ENCODE measurements at regions not wholly inside any gene's neighbourhood (a gene's known extent, or its start where the extent isn't known, plus 50 kb on each side); places are given as distances from the start of the nearest gene placed in this dataset.

DNA sequence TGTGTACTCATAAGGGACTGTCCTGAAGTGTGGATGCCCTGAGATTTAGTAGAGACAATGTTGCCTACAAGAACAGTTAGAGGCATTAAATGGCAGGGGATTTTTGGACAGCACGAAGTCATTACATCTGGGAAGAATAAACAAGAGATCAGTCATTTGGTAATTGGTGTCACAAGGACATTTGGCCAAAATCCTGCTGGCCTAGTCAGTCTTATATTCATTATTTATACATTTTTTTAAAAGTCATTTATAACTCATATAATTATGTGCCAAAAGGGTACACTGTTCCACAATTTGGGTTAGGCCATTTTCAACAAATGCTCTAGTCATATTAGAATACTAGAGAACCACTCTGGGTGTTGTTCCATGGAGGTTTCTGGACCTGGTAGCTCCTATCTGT, 104.7 kb downstream of the LRATD1 start:
- TF ChIP-seq, protein P1, sequence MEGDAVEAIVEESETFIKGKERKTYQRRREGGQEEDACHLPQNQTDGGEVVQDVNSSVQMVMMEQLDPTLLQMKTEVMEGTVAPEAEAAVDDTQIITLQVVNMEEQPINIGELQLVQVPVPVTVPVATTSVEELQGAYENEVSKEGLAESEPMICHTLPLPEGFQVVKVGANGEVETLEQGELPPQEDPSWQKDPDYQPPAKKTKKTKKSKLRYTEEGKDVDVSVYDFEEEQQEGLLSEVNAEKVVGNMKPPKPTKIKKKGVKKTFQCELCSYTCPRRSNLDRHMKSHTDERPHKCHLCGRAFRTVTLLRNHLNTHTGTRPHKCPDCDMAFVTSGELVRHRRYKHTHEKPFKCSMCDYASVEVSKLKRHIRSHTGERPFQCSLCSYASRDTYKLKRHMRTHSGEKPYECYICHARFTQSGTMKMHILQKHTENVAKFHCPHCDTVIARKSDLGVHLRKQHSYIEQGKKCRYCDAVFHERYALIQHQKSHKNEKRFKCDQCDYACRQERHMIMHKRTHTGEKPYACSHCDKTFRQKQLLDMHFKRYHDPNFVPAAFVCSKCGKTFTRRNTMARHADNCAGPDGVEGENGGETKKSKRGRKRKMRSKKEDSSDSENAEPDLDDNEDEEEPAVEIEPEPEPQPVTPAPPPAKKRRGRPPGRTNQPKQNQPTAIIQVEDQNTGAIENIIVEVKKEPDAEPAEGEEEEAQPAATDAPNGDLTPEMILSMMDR (IDR thresholded peaks at IDR 0.05; ENCODE audit: control extremely low read depth in 1 of 3, insufficient read depth in 1 of 3, low read depth in 1 of 3, low read length in 3 of 3): no peak
- TF ChIP-seq POLR2A (IDR thresholded peaks at IDR 0.05; ENCODE audit: control extremely low read depth in 1 of 2, low read depth in 2 of 2, low read length in 2 of 2): no peak
